ENCODE measurements at regions not wholly inside any gene's neighbourhood (a gene's known extent, or its start where the extent isn't known, plus 50 kb on each side); places are given as distances from the start of the nearest gene placed in this dataset.
A peak's percentile ranks its signal among the peaks of the same experiment; 100 is the strongest.

- no peak for DNase-seq
These were observed 78.3 kb upstream of the NRP1 start for GRCh38 chr10:33412653-33413361.

GRCh38 chr10:33412241-33412640 is 77.8 kb upstream of the NRP1 start:
- DNase-seq: no peak
- Histone ChIP-seq H3K9me3 (no peaks in the 10 kb centered on the region), H3K4me3 (no peak overlapping the region), H3K27ac (peak overlapping the region; percentile 3 to 51 (median 32)), H3K27me3 (no peaks in the 10 kb centered on the region), H3K36me3 (no peaks in the 10 kb centered on the region), H3K4me1 (peaks cover 0 to 7% (median 2%) of the 10 kb centered on the region in 4 donors)
- TF ChIP-seq POLR2A (IDR thresholded peaks at IDR 0.05) (no peak), POLR2AphosphoS5 (IDR thresholded peaks at IDR 0.05) (no peak), EP300 (IDR thresholded peaks at IDR 0.05) (no peak), CTCF (IDR thresholded peaks at IDR 0.05) (no peak)
- 62 to 64% methylated on average over 1 of the region's 1 CpG for WGBS, 2 donors
- intact Hi-C loops (cut with DNase I): no loop called here

More at GRCh38 chr10:33412653-33413361, 78.3 kb upstream of the NRP1 start:
- Histone ChIP-seq H3K9me3 (no peaks in the 10 kb centered on the region), H3K27ac (peak overlapping the region; percentile 3 to 51 (median 32)), H3K36me3 (no peaks in the 10 kb centered on the region), H3K4me3 (no peak overlapping the region), H3K4me1 (peaks cover 0 to 7% (median 2%) of the 10 kb centered on the region in 4 donors), H3K27me3 (no peaks in the 10 kb centered on the region)
- TF ChIP-seq EP300 (IDR thresholded peaks at IDR 0.05) (no peak), POLR2AphosphoS5 (IDR thresholded peaks at IDR 0.05) (peak in 3 of 4 donors; percentile 37 to 58 (median 50)), CTCF (IDR thresholded peaks at IDR 0.05) (no peak)
- 63 to 69% methylated on average over 6 of the region's 6 CpGs for WGBS, 2 donors
- intact Hi-C loops (cut with DNase I): no loop called here

GRCh38 chr10:33410860-33411234 is 76.4 kb upstream of the NRP1 start:
- Histone ChIP-seq H3K27ac (no peak overlapping the region), H3K9me3 (no peaks in the 10 kb centered on the region)
- DNase-seq: no peak

GRCh38 chr10:33410096-33410859 is 75.8 kb upstream of the NRP1 start:
- intact Hi-C loops (cut with DNase I): no loop called here
- DNase-seq: no peak
- peaks cover 0 to 5% (median 0%) of the 10 kb centered on the region in 4 donors for H3K4me1 ChIP-seq
- H3K36me3 ChIP-seq: no peaks in the 10 kb centered on the region
- no peaks in the 10 kb centered on the region for H3K9me3 ChIP-seq
- TF ChIP-seq CTCF (IDR thresholded peaks at IDR 0.05) (no peak), POLR2A (IDR thresholded peaks at IDR 0.05) (no peak), EP300 (IDR thresholded peaks at IDR 0.05) (no peak)
- WGBS, 2 donors: 83 to 91% methylated on average over 10 of the region's 10 CpGs
- no peak overlapping the region for H3K27ac ChIP-seq
- H3K4me3 ChIP-seq: no peak overlapping the region
- no peaks in the 10 kb centered on the region for H3K27me3 ChIP-seq

More at GRCh38 chr10:33410860-33411234, 76.4 kb upstream of the NRP1 start:
- 89 to 99% methylated on average over 4 of the region's 4 CpGs for WGBS, 2 donors
- H3K27me3 ChIP-seq: no peaks in the 10 kb centered on the region
- TF ChIP-seq POLR2A (IDR thresholded peaks at IDR 0.05) (no peak), POLR2AphosphoS5 (IDR thresholded peaks at IDR 0.05) (peak in 3 of 4 donors; percentile 7 to 62 (median 31)), EP300 (IDR thresholded peaks at IDR 0.05) (no peak), CTCF (IDR thresholded peaks at IDR 0.05) (no peak)
- H3K4me1 ChIP-seq: peaks cover 0 to 5% (median under 1%) of the 10 kb centered on the region in 4 donors
- no peak overlapping the region for H3K4me3 ChIP-seq
- H3K36me3 ChIP-seq: no peaks in the 10 kb centered on the region
- intact Hi-C loops (cut with DNase I): no loop called here

All from sigmoid colon (tissue), 6 donors.